MCF 10A (cell line): ENCODE measurements at regions not wholly inside any gene's neighbourhood (a gene's known extent, or its start where the extent isn't known, plus 50 kb on each side); places are given as distances from the start of the nearest gene placed in this dataset.

Experiments
- BruUV-seq: library from RNA; stranded (reverse); fragments of 400-500 nt; replicated peaks from 2 replicates; lab custom pipeline; 2021; lab: Mats Ljungman, UMichigan
- CTCF ChIA-PET: fragments of 300-600 bp; sonication (Branson Sonifier 250); formaldehyde crosslinking; extraction: SDS; loops from one replicate; lab custom pipeline; 2021; ENCODE audit warnings: antibody characterized with exemption, inconsistent platforms; lab: Yijun Ruan, JAX
- POLR2A ChIA-PET: fragments of 300-600, 350-650 bp; sonication (Branson Sonifier 250); formaldehyde crosslinking; extraction: SDS; loops from one replicate; lab custom pipeline; 2020; ENCODE audit warnings: antibody characterized with exemption, inconsistent platforms; lab: Yijun Ruan, JAX
- DNase-seq: peaks from one replicate; pipeline ENCODE4 v3.0.0-alpha.2; 2018; ENCODE audit not compliant: unreplicated experiment
- H3K27ac Mint-ChIP-seq: one replicate; pipeline ENCODE4 v1.8.0; 2022; ENCODE audit warnings: mild to moderate bottlenecking, low read depth, mixed read lengths; ENCODE audit not compliant: unreplicated experiment
- H3K27me3 Mint-ChIP-seq: one replicate; pipeline ENCODE4 v1.8.0; 2022; ENCODE audit warnings: mixed read lengths; ENCODE audit not compliant: insufficient read depth, unreplicated experiment
- H3K36me3 Mint-ChIP-seq: one replicate; pipeline ENCODE4 v1.8.0; 2022; ENCODE audit warnings: mild to moderate bottlenecking, moderate library complexity, mixed read lengths; ENCODE audit not compliant: insufficient read depth, unreplicated experiment
- H3K4me1 Mint-ChIP-seq: one replicate; pipeline ENCODE4 v1.8.0; 2022; ENCODE audit warnings: mixed read lengths; ENCODE audit not compliant: insufficient read depth, unreplicated experiment
- H3K4me3 Mint-ChIP-seq: one replicate; pipeline ENCODE4 v1.8.0; 2022; ENCODE audit warnings: mild to moderate bottlenecking, moderate library complexity, mixed read lengths; ENCODE audit not compliant: unreplicated experiment
- H3K9me3 Mint-ChIP-seq: one replicate; pipeline ENCODE4 v1.8.0; 2022; ENCODE audit warnings: mixed read lengths; ENCODE audit not compliant: unreplicated experiment
- CTCF ChIP-seq: fragments of 200-600 bp; IDR thresholded peaks from one replicate; pipeline ENCODE4 v1.8.0; 2022; ENCODE audit warnings: antibody characterized with exemption, mild to moderate bottlenecking; ENCODE audit not compliant: unreplicated experiment
- intact Hi-C: fragments of 100-400 bp; cut with micrococcal nuclease; formaldehyde crosslinking; loops from 2 replicates; pipeline ENCODE4 v1.14.1; 2022

DNA sequence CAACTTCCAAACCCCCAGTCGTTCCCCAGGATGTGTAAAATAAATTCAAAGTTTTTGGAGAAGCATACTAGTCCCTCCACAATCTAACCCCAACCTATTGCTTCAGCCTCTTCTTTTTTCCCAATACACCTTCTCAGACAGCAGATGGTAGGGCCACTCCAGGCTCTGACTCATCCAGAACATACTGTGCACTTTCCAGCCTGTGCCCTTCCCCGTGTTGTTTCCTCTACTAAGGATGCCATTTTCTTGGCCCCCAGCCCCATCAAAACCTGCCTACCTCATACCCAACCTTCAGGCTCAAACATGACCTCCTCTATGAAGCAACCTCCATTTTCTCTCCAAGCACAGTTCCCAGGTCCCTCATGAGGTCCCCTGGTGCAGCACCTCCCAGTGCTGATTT lies 669.3 kb downstream of the BCL11A start:
- no peak for TF ChIP-seq CTCF
- H3K27me3 Mint-ChIP-seq, result no peaks in the 10 kb centered on the region
- peaks cover 44% of the 10 kb centered on the region for H3K4me1 Mint-ChIP-seq
- no TSS peak for BruUV-seq
- peaks cover 7% of the 10 kb centered on the region for H3K9me3 Mint-ChIP-seq
- H3K27ac Mint-ChIP-seq, result peak overlapping the region; percentile 87
- H3K36me3 Mint-ChIP-seq, result no peaks in the 10 kb centered on the region
- CTCF ChIA-PET, result interaction anchor here (0.7 kb wide), 1 partner anchor 16 kb away, joined by 3 read pairs; no protein-coding TSS in a partner anchor
- POLR2A ChIA-PET, result interaction anchor here (1.2 kb wide), 1 partner anchor 146 kb away, joined by 3 read pairs; no protein-coding TSS in a partner anchor
- DNase-seq, result peak; percentile 61
- no peak overlapping the region for H3K4me3 Mint-ChIP-seq
- intact Hi-C loops, result loop anchor here (10.0 kb wide), 1 partner anchor 671 kb away; the partner anchor contains the start of gene BCL11A

DNA sequence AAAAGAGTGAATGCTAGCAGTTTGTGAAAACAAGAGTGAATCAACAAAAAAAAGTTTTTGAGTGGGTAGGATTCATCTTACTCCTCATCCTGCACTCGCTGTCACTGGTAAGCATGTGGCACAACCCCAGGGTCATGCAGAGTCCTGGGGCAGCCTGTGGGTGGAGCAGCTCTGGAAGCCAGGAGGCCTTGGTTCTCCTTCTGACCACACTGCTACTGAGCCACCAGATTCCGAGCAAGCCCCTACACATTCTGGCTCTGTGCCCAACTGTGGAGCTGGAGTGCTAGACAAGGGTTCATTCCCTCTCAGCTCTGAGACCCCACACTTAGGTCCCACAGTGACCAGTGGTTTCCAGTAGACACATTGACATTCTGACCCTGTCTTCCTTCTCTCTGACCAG lies 670.6 kb downstream of the BCL11A start:
- Mint-ChIP-seq H3K27me3 (no peaks in the 10 kb centered on the region), H3K27ac (peak overlapping the region; percentile 87), H3K4me1 (peaks cover 36% of the 10 kb centered on the region), H3K36me3 (no peaks in the 10 kb centered on the region), H3K9me3 (peaks cover 7% of the 10 kb centered on the region), H3K4me3 (no peak overlapping the region)
- intact Hi-C loops, result loop anchor here (10.0 kb wide), 1 partner anchor 672 kb away; the partner anchor contains the start of gene BCL11A
- CTCF ChIA-PET, result interaction anchor here (0.6 kb wide), 2 partner anchors 37 to 1435 kb away, joined by 3 read pairs; no protein-coding TSS in a partner anchor
- no TSS peak for BruUV-seq
- POLR2A ChIA-PET, result interaction anchor here (0.7 to 1.7 kb wide), 6 partner anchors 42 to 232 kb away, joined by 3 to 4 read pairs (median 3); no protein-coding TSS in a partner anchor
- peak; percentile 71 for DNase-seq
- no peak for TF ChIP-seq CTCF

GRCh38 chr2:59882279-59882678 lies 671.2 kb downstream of the BCL11A start:
- ChIA-PET POLR2A (interaction anchor here (0.7 to 1.7 kb wide), 4 partner anchors 20 to 228 kb away, joined by 3 to 4 read pairs (median 3); no protein-coding TSS in a partner anchor), CTCF (interaction anchor here (0.6 kb wide), 1 partner anchor 1435 kb away, joined by 3 read pairs; no protein-coding TSS in a partner anchor)
- intact Hi-C loops, result loop anchor here (10.0 kb wide), 1 partner anchor 673 kb away; the partner anchor contains the start of gene BCL11A
- TF ChIP-seq CTCF, result no peak
- DNase-seq, result no peak
- Mint-ChIP-seq H3K9me3 (peaks cover 7% of the 10 kb centered on the region), H3K4me3 (no peak overlapping the region), H3K4me1 (peaks cover 30% of the 10 kb centered on the region), H3K27me3 (no peaks in the 10 kb centered on the region), H3K36me3 (no peaks in the 10 kb centered on the region), H3K27ac (peak overlapping the region; percentile 87)
- BruUV-seq, result no TSS peak

DNA sequence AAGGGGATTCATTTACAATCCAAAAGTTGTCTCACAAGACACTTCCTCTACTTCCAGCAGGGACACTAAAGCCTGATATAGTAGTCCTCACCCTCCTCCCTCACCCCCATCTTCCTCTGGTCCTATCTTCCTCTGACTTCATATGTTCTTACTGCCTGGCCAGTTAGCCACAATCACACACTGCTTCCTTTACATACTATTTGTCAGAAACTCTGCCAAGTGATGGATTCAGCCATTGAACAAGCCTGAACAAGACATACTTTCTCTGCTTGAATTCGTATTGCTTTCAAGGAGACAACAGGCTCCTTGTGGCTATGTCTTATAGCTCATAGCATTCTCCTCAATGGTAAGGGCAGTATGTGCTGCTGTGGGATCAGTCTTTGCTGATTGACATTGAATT lies 672.2 kb downstream of the BCL11A start:
- Mint-ChIP-seq H3K4me1 (peaks cover 28% of the 10 kb centered on the region), H3K36me3 (no peaks in the 10 kb centered on the region), H3K9me3 (peaks cover 7% of the 10 kb centered on the region), H3K27me3 (no peaks in the 10 kb centered on the region), H3K4me3 (no peak overlapping the region), H3K27ac (no peak overlapping the region)
- ChIA-PET CTCF (interaction anchor here (0.7 kb wide), 1 partner anchor 228 kb away, joined by 3 read pairs; no protein-coding TSS in a partner anchor), POLR2A (interaction anchor here (0.5 kb wide), 1 partner anchor 129 kb away, joined by 3 read pairs; no protein-coding TSS in a partner anchor)
- intact Hi-C loops, result loop anchor here (10.0 kb wide), 1 partner anchor 674 kb away; the partner anchor contains the start of gene BCL11A
- BruUV-seq, result no TSS peak
- peak; percentile 34 for DNase-seq
- no peak for TF ChIP-seq CTCF
